22Rv1 (cell line): ENCODE measurements at regions not wholly inside any gene's neighbourhood (a gene's known extent, or its start where the extent isn't known, plus 50 kb on each side); places are given as distances from the start of the nearest gene placed in this dataset.

Experiments
- H3K27ac ChIP-seq: fragments of 450-650 bp; 2 replicates; pipeline ENCODE4 v1.5.1; 2017
- ZFX ChIP-seq: fragments of 450-650 bp; IDR thresholded peaks from 2 replicates; pipeline ENCODE4 v1.6.1; 2017; ENCODE audit warnings: antibody characterized with exemption, borderline replicate concordance
- TF ChIP-seq, protein P1 (sequence below): fragments of 450-650 bp; IDR thresholded peaks from 2 replicates; pipeline ENCODE4 v1.5.1; 2017; ENCODE audit warnings: mild to moderate bottlenecking

DNA sequence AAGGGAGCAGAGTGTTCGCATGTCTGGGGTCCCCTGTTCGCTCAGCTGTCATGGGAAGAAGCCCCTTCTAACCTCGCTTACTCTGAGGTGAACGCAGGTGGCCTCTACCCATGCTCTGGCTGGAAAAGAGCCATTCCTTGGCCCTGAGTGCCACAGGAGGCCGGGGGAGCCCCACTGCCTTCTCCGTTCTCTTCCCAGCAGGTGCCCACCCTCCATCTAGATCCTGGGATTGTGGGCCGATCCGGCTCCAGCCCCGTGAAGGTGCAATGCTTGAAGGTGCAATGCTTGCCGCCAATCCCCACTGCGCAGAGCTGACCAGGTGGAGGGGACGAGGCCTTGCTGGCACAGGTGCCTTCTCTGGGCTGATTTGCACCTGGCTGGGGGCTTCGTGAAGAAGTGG is 95.4 kb downstream of the MRPL36 start:
- no peak for TF ChIP-seq ZFX
- TF ChIP-seq, protein P1, sequence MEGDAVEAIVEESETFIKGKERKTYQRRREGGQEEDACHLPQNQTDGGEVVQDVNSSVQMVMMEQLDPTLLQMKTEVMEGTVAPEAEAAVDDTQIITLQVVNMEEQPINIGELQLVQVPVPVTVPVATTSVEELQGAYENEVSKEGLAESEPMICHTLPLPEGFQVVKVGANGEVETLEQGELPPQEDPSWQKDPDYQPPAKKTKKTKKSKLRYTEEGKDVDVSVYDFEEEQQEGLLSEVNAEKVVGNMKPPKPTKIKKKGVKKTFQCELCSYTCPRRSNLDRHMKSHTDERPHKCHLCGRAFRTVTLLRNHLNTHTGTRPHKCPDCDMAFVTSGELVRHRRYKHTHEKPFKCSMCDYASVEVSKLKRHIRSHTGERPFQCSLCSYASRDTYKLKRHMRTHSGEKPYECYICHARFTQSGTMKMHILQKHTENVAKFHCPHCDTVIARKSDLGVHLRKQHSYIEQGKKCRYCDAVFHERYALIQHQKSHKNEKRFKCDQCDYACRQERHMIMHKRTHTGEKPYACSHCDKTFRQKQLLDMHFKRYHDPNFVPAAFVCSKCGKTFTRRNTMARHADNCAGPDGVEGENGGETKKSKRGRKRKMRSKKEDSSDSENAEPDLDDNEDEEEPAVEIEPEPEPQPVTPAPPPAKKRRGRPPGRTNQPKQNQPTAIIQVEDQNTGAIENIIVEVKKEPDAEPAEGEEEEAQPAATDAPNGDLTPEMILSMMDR = no peak
- no peak overlapping the region for H3K27ac ChIP-seq

DNA sequence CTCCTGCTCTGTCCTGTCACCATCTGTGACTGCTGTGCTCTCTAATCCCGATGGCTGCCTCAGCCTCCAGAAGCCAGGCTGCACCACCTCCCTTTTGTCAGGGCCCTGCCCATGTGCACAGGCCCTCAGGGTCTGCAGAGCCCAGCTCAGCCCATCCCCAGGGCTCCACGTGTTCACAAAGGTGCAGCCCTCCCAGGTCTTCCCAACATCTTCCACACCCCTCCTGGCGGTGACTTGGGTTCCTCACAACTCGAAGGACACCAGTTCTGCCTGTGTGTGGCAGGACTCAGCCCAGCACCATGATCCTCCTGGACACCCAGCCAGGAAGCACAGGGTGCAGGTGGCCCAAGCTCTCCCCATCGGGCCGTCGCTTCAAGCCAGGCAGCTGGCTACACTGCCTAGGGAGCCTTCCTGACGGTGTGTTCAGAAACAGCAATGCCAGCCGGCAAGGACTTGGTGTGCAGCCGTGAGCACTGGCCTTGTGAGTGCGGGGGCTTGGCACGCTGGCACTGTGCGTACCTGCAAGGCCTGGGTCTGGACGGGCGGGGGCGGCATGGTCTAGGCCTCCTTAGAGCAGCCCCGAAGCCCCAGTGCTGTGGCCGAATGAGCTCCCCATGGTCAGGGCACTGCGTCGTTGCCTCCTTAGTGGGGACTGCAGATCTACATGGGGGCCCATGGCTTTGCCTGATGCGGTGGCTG is 96.1 kb downstream of the MRPL36 start:
- TF ChIP-seq, protein P1 = no peak
- TF ChIP-seq ZFX = no peak
- H3K27ac ChIP-seq = no peak overlapping the region

- no peak for TF ChIP-seq ZFX
- TF ChIP-seq, protein P1 = no peak
- no peak overlapping the region for H3K27ac ChIP-seq
Observed at GRCh38 chr5:1702318-1702717, 97.3 kb downstream of the MRPL36 start.

GRCh38 chr5:1701884-1702283 is 97.8 kb downstream of the MRPL36 start:
- no peak for TF ChIP-seq ZFX
- TF ChIP-seq, protein P1 = no peak
- H3K27ac ChIP-seq = no peak overlapping the region

DNA sequence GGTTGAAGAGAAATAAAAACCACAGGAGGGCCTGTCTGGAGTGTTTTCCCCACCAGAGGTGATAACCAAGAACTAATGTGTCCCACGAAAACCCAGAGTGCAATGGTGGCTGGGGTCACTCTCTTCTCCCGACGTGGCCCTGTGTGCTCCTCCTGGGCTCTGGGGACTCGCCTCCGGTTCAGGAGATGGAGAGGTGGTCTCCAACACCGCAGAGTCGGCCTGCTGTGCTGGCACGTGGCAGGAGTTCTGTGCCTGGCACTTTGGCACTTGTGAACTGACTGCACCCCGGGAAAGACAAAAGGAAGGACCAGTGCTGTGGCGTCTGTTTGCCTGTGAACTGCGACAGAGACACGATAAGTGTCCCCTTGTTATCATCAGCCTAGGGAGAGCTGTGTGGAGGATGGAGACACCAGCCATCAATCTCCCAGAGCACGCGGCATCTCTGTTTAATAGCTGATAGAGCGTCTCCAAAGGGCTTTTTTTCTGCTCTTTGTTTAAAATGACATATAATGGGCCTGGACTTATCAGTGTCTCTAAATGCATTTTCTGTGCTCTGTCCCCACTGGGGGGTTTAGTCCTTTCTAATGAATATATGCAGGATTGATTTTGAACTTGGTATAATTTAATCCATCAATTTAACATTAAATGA is 98.3 kb downstream of the MRPL36 start:
- no peak for TF ChIP-seq ZFX
- TF ChIP-seq, protein P1 = no peak

DNA sequence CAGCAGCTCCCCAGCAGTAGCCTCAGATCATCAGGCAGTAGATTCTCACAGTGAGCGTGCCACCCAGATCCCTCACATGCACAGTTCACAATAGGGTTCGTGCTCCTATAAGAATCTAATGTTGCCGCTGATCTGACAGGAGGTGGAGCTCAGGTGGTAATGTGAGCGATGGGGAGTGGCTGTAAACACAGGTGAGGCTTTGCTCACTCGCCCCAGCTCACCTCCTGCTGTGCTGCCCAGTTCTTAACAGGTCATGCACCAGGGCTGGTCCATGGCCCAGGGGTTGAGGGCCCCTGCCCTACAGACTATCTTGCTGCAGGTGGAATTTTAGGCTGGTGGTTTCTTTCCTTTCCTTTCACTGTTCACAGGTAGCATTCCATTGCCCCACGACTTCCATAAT is 100.2 kb downstream of the MRPL36 start:
- TF ChIP-seq ZFX = no peak
- TF ChIP-seq, protein P1 = no peak
- H3K27ac ChIP-seq = no peak overlapping the region

More for the DNA sequence above, 98.3 kb downstream of the MRPL36 start:
- no peak overlapping the region for H3K27ac ChIP-seq
